Upper lobe of right lung (tissue), 1 donor: ENCODE measurements at regions not wholly inside any gene's neighbourhood (a gene's known extent, or its start where the extent isn't known, plus 50 kb on each side); places are given as distances from the start of the nearest gene placed in this dataset.

ENCODE experiments used
- ATAC-seq: fragments of 200-7000 bp; cut with Tn5 transposase; one replicate; pipeline ENCODE4 v1.9.1; 2020; ENCODE audit warnings: mild to moderate bottlenecking, moderate library complexity
- DNase-seq: peaks from one replicate; pipeline ENCODE4 v3.0.0-alpha.2; 2020
- H3K27ac ChIP-seq: fragments of 200-600 bp; one replicate; pipeline ENCODE4 v1.8.0; 2022
- H3K27me3 ChIP-seq: fragments of 200-600 bp; one replicate; pipeline ENCODE4 v1.8.0; 2022; ENCODE audit warnings: mild to moderate bottlenecking
- H3K36me3 ChIP-seq: fragments of 200-600 bp; one replicate; pipeline ENCODE4 v1.8.0; 2022
- H3K4me1 ChIP-seq: fragments of 200-600 bp; one replicate; pipeline ENCODE4 v1.8.0; 2022
- H3K4me3 ChIP-seq: fragments of 200-600 bp; one replicate; pipeline ENCODE4 v1.8.0; 2022; ENCODE audit warnings: mild to moderate bottlenecking
- H3K9me3 ChIP-seq: fragments of 200-600 bp; one replicate; pipeline ENCODE4 v1.8.0; 2022
- CTCF ChIP-seq: fragments of 200-600 bp; IDR thresholded peaks from one replicate; pipeline ENCODE4 v1.8.0; 2022; ENCODE audit warnings: antibody characterized with exemption
- intact Hi-C: fragments of 100-400 bp; cut with DNase I; formaldehyde crosslinking; loops from one replicate; pipeline ENCODE4 v1.11.0; 2022
- donor health status: DM: no; HTN: yes; CAD: no; lungs with severe emphysema.

- H3K9me3 ChIP-seq = no peaks in the 10 kb centered on the region
- ATAC-seq = no peak
- no peaks in the 10 kb centered on the region for H3K27me3 ChIP-seq
- no peaks in the 10 kb centered on the region for H3K4me1 ChIP-seq
- no peak for DNase-seq
- no peak for TF ChIP-seq CTCF
- H3K4me3 ChIP-seq = no peak overlapping the region
- no peak overlapping the region for H3K27ac ChIP-seq
- intact Hi-C loops = no loop called here
- H3K36me3 ChIP-seq = no peaks in the 10 kb centered on the region
These were observed 101.7 kb upstream of the UGP2 start for GRCh38 chr2:63740020-63740419.

- no peak for TF ChIP-seq CTCF
- Histone ChIP-seq H3K4me3 (no peak overlapping the region), H3K9me3 (no peaks in the 10 kb centered on the region), H3K36me3 (no peaks in the 10 kb centered on the region), H3K27me3 (no peaks in the 10 kb centered on the region), H3K4me1 (no peaks in the 10 kb centered on the region), H3K27ac (no peak overlapping the region)
- intact Hi-C loops = no loop called here
- ATAC-seq = no peak
- DNase-seq = no peak
These were observed 100.8 kb upstream of the UGP2 start for GRCh38 chr2:63740943-63741342.

GRCh38 chr2:63741884-63742579 is 99.7 kb upstream of the UGP2 start:
- ATAC-seq = no peak

GRCh38 chr2:63742580-63742976 is 99.1 kb upstream of the UGP2 start:
- no peak for TF ChIP-seq CTCF
- Histone ChIP-seq H3K4me3 (no peak overlapping the region), H3K36me3 (no peaks in the 10 kb centered on the region), H3K27ac (no peak overlapping the region), H3K4me1 (no peaks in the 10 kb centered on the region), H3K9me3 (no peaks in the 10 kb centered on the region), H3K27me3 (no peaks in the 10 kb centered on the region)
- DNase-seq = no peak
- ATAC-seq = no peak
- intact Hi-C loops = no loop called here

More at GRCh38 chr2:63741884-63742579, 99.7 kb upstream of the UGP2 start:
- H3K27me3 ChIP-seq = no peaks in the 10 kb centered on the region
- H3K9me3 ChIP-seq = no peaks in the 10 kb centered on the region
- intact Hi-C loops = no loop called here
- H3K4me1 ChIP-seq = no peaks in the 10 kb centered on the region
- no peak for TF ChIP-seq CTCF
- H3K4me3 ChIP-seq = no peak overlapping the region
- no peaks in the 10 kb centered on the region for H3K36me3 ChIP-seq
- H3K27ac ChIP-seq = no peak overlapping the region
- DNase-seq = no peak

GRCh38 chr2:63743170-63743981 is 98.3 kb upstream of the UGP2 start:
- Histone ChIP-seq H3K4me3 (no peak overlapping the region), H3K27ac (no peak overlapping the region), H3K27me3 (no peaks in the 10 kb centered on the region), H3K9me3 (no peaks in the 10 kb centered on the region), H3K36me3 (no peaks in the 10 kb centered on the region), H3K4me1 (no peaks in the 10 kb centered on the region)
- ATAC-seq = no peak
- intact Hi-C loops = no loop called here
- TF ChIP-seq CTCF = no peak
- DNase-seq = no peak
